GM19372 (cell line): ENCODE measurements at regions not wholly inside any gene's neighbourhood (a gene's known extent, or its start where the extent isn't known, plus 50 kb on each side); places are given as distances from the start of the nearest gene placed in this dataset.
A peak's percentile ranks its signal among the peaks of the same experiment; 100 is the strongest.

Source experiments
- ATAC-seq: cut with Tn5 transposase; IDR thresholded peaks from one replicate; pipeline ENCODE4 v1.9.1; 2021; ENCODE audit warnings: mild to moderate bottlenecking, low read depth, moderate library complexity; ENCODE audit not compliant: unreplicated experiment

DNA sequence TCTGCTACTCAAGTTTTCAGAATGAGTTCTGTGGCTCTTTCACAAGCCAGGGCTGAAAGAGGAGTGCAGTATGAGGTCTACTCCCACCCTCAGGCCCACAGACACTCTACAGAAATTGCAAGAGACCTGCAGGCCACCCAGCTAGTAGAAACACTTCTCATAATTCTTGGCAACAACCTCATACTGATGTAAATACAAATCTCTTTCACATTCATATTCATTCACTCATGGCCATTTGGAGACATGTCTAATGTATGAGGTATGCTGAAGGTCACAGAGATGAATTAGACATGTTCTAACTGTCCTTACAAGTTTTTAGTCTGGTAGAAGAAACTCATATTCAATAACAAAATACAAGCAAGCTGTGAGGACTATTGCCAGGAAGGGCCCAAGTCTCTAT, 83.8 kb upstream of the KLHL29 start:
- ATAC-seq: no peak

DNA sequence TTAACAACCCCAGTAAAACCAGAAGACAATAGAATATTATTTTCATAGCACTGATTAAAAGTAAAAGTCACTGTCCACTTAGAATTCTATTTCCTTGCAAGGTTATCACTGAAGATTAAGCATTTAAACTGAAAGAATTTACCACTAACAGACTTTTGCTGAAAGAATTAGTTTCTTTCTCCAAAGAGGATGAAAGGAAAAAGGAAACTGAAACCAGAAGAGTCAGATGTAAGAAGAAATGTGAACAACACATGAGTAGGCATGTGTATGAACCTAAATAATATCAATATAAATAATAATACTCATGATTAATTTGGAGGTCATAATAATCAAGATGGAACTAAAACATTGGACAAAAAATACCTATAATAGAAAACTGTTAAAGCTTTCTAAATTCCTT, 82.4 kb upstream of the KLHL29 start:
- no peak for ATAC-seq

DNA sequence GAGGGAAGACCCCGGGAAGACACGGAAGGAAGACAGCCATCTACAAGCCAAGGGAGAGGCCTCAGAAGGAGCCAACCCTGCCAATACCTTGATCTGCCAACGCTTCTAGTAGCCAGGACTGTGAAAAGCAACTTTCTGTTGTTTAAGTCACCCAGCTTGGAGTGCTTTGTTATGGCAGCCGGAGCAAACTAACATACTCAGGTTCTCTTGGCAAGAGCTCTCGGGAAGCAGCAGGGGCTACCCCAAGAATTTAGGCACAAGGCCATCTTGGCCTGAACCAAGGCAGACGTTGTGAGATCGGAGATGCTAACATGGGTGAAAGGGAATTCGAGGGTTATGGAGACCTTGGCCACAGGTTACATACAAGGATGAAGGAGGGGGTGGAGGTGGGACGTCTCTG, 78.6 kb upstream of the KLHL29 start:
- ATAC-seq: no peak

DNA sequence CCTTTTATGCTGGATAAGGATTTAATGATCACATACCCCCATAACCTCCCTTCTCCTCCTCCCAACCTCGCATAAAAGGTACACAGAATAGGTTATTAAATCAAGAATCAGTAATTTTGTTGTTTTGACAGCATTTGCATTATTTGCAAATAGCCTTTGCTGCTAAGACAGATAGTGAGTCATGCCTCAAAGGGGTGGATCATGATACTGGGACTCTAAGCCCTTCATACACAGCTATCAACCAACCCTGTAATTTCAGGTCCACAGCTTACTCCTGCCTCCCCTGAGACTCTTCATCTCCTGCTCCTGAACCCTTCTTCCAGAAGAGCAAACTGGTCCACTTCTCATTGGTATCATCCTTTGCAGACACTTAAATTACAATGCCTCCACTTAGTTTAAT, 73.8 kb upstream of the KLHL29 start:
- ATAC-seq: no peak

DNA sequence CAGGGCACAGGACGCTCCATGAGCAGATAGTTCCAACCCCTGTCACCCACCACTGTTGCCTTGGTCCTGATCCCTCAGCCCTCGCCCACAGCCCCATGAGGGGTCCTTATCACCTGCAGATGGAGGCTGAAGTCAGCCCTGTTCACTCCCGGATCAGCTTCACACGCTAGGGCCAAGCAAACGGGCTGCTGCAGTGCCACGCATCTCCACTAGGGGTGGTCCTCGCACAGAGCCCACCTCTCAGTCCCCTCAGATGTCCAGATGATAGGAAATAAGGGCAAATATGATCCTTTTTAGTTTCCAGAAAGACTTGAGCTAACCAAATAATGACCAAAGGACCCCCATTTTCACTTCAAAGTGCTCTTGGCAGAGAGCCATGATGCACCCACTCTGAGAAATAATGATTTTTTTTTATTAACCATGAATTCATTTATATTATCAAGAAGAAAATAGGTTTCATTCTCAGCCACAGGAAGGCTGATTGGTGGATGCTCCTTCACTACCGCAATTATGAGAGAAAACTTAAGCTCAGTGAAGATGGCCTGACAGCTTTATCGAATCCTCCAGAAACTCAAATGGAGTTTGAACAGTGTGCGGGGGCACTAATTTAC, 71.9 kb upstream of the KLHL29 start:
- ATAC-seq: peak; percentile 90

DNA sequence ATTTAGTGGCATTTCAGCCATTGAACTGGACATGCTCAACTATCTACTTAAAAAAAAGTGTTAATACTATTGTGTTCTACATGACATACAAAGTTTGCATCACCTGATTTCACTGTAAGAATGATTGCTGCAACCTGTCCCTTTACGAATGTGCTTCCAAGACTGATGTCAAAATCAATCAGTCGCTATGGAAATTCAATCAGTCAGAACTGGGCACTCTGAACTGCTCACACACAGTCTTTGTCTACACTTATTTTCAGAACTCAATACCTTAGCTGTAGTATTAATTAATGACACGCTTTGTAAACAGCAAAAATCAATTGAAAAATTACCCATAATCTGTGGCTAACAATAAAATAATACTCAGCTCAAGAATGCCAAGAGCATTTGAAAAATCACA, 70.3 kb upstream of the KLHL29 start:
- no peak for ATAC-seq

DNA sequence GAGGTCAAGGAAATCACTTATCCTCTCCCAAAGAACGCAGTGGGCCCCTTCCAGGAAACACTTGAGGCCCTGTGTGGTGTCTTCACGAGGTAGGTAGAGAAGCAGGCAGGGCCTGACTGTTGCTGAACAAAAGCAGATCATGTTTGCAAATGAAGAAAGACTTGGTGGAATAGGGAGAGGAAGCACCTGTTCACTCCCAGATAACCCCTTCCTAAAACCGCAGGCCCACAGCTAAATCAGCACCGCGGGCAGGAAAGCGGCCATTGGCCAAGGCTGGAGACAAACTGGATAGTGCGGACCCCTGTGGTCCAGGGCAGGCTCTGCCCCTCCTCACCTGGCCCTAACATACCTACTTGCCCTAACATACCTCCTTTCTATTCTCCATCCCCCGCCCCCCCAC, 64.9 kb upstream of the KLHL29 start:
- ATAC-seq: no peak

DNA sequence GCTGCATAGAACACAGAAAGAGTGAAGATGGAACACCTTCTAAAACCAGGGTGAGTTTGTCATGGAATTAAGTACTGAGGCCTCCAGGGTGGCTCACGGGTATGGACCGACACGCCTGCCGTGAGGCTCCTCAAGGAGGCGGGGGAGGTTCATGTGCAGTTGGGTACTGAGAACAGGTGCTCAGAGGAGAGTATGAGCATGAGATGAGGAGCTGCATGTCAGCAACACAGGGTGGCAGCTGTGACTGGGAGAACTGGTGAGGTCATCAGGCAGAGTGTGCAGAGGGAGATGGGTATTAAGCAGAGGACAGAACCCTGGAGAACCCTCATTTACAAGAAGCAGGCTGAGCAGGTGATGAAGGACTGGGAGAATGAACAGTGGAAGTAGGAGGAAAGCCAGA, 63.2 kb upstream of the KLHL29 start:
- no peak for ATAC-seq

DNA sequence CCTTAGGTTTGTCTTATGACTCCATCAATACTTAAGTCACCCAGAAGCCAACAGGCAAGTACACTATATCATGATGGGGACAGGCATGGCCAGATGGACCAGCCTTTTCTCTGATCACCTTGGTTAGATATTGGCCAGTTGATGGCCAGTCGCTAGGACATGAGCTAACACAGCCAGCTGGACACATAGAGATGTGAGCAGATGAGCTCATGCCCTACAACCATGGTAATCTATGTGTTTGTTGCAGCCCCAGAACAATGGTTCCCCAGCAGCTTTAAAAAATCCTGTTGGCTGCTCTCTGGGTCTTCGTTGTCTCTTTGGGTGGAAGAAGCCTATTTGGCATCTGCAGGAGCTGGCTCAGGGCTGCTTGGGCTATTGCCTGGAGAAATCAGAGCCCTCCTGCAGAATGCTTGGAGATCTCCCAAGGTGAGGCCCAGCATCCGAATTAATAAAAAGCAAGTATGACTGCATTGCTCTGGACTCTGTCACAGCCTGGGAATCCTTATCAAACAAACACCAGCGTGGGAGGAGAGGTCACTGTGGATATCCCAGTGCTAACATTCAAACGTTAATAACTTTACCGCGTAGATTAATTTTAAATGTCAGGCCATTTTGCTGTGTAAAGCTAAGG, 62.3 kb upstream of the KLHL29 start:
- no peak for ATAC-seq

DNA sequence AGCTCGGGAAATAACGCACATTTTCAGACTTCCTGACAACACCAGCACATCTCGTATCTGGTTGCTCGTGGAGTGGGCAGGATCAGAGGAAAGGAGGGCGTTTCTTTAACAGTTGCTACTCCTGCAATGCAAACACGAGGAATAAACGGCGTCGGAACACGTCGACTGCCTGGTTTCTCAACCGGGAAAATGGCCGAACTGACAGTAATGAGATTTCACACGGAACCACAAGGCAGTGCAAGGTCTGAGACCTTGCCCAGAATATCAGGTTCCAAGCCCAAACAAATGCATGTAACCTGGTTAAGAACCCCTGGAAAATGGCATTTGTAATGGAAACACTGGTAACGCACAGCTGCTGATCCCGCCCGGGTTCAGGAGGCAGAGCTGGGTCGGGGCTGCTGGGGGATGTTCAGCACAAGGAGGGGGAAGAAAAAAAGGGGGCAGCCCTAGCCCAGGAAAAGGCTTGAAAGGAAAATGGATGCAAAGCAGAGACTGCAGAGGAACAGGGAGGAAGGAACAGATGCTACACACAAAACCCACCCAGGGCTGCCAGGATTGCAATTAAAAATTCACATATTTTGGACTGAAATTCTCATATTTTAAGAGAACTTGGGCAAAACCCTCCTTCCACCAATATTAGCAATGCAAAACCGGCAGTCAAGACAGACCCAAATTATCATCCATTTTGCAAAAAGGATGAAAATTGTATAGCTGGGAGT, 61.6 kb upstream of the KLHL29 start:
- ATAC-seq: no peak

DNA sequence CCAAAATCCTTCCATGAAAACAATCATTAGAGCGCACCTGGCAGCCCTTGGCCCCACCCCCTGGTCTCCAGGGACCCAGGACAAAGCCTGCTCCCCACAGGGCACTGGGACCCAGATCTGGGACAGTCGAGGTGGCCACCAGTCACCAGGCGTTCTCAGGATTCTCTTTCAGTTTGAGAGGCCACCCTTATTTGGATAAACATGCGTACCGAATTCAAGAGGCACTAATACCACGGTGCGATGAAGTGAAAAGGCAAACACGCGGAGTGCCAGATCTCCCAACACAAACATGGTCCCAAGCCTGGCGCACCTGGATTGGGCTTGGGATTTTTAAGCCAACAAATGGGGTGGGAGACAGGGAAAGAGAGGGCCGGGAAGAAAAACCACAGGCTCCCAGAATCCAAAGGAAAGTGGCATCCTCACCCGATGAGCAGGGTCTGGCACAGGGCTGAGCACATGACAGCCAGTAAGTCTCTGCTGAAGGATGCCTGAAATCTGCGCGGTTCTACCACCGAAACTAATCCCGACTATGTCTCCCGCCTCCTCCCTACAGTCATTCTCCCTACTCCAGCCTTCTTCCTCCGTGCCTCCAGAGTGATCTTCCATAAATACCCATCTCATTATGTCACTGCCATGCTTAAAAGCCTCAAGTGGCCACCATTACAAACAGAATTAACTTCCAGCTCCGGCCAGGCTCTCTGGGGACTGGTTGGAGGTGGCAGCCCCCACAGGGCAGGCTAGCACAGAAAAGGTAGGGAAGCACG, 60.9 kb upstream of the KLHL29 start:
- no peak for ATAC-seq

DNA sequence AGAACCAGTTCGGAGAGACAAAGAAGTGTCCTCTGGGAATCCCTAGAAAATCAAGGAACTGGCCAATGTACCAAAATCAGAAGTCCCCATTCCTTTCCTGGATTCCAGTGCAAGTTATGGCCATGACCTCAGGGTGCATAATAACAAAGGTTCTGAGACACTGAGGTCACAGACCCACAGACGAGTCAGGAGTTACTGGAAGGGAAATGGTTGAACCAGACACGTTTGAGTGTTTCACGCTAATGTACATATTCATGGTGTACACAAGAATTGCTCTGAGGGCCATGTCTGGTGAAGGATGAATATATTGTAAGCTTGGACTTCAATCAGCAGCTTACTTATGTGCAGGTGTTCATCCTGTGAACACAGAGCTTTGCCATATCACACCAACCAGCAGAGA, 58.6 kb upstream of the KLHL29 start:
- no peak for ATAC-seq

DNA sequence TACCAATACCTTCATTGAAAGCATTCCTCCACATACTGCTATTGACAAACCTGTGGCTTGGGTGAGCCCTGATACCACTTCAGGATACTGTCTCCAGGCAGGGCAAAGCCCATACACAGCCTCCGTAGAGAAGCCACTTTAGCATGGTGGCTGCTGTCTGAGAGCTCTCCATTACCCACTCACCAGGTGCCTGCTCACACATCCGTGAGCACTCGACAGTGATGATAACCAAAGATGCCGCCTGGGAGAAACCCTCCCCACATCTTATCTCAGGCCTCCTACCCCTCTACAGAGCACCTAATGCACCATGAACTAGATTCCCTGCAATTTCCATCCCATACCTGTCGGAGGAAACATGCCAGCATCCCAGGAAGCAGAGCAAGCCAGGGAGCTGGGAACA, 57.6 kb upstream of the KLHL29 start:
- ATAC-seq: no peak

DNA sequence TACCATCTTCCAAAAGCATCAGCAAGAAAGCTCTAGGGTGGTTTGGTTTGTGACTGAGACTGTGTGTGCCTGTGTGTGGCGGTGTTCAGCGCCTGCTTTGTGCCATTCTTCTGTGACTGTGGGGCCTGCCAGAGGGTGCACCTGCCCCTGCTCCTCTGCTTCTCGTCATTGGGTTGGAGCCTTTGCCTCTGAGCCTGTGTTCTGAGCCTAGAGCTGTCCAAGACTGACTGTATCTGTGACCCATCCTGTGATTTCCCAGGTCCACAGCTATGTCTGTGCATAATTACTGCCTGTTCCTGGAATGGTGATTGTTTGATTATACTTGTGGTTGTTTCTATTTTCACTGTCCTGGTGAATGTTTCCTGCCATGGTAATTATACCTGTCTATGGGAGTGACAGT, 57.1 kb upstream of the KLHL29 start:
- no peak for ATAC-seq

DNA sequence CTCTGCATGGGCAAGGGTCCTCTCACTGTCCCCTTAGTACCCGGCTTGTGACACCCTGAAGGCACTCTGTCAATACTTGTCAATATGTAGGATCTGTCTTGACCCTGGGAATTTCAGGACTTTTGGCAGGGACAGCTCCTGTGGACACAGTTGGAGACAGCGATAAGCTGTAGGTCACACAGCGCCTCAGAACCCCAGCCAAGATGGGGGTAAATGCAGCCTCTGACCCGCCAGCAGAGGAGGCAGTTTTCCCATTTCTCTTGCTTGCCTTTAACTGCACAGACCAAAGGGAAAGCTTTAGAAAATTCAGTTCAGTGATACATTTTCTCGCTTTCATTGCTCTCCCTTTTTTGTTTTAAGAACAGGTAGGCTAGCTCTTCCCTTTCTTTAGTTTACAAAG, 54.8 kb upstream of the KLHL29 start:
- ATAC-seq: no peak
